Fibroblast of upper back skin (primary cell): ENCODE measurements at regions not wholly inside any gene's neighbourhood (a gene's known extent, or its start where the extent isn't known, plus 50 kb on each side); places are given as distances from the start of the nearest gene placed in this dataset.
"Not testable (repeated sequence)": the region's sequence is repeated elsewhere in the genome, so short reads cannot be mapped to it uniquely, and the experiment has no call there.

Source experiments
- DNase-seq: peaks from one replicate; pipeline ENCODE4 v3.0.0-alpha.2; 2013

- DNase-seq = peak; percentile 88
Observed at GRCh38 chr10:61262486-61263261, 190.5 kb downstream of the TMEM26 start.

- no peak for DNase-seq
Observed at GRCh38 chr10:61257956-61258496, 195.2 kb downstream of the TMEM26 start.

GRCh38 chr10:61257136-61257535, 196.0 kb downstream of the TMEM26 start:
- DNase-seq = no peak

- peak; percentile 7 for DNase-seq
Observed at GRCh38 chr10:61252326-61252725, 200.9 kb downstream of the TMEM26 start.

GRCh38 chr10:61251089-61251488, 202.1 kb downstream of the TMEM26 start:
- no peak for DNase-seq

- no peak for DNase-seq
Observed at GRCh38 chr10:61250131-61250530, 203.1 kb downstream of the TMEM26 start.

- DNase-seq = peak; percentile 6
Observed at GRCh38 chr10:61248013-61248412, 205.2 kb downstream of the TMEM26 start.

- DNase-seq = no peak
Observed at GRCh38 chr10:61244261-61244775, 208.9 kb downstream of the TMEM26 start.

- DNase-seq = no peak
Observed at GRCh38 chr10:61232780-61233179, 220.4 kb downstream of the TMEM26 start.

- no peak for DNase-seq
Observed at GRCh38 chr10:61225939-61226338, 227.2 kb downstream of the TMEM26 start.

GRCh38 chr10:61223576-61223975, 229.6 kb downstream of the TMEM26 start:
- DNase-seq = no peak

- DNase-seq = no peak
Observed at GRCh38 chr10:61219696-61220095, 233.5 kb downstream of the TMEM26 start.

GRCh38 chr10:61217851-61218565, 235.2 kb downstream of the TMEM26 start:
- no peak for DNase-seq

GRCh38 chr10:61215246-61215645, 237.9 kb downstream of the TMEM26 start:
- no peak for DNase-seq

- DNase-seq = no peak
Observed at GRCh38 chr10:61211468-61211867, 241.7 kb downstream of the TMEM26 start.

GRCh38 chr10:61197057-61197456, 253.1 kb upstream of the RHOBTB1 start:
- peak; percentile 6 for DNase-seq

- DNase-seq = no peak
Observed at GRCh38 chr10:61195211-61195610, 251.2 kb upstream of the RHOBTB1 start.

GRCh38 chr10:61192589-61192988, 248.6 kb upstream of the RHOBTB1 start:
- DNase-seq = not testable (repeated sequence)

- DNase-seq = no peak
Observed at GRCh38 chr10:61192042-61192441, 248.1 kb upstream of the RHOBTB1 start.

GRCh38 chr10:61189912-61190311, 245.9 kb upstream of the RHOBTB1 start:
- DNase-seq = no peak

- DNase-seq = no peak
Observed at GRCh38 chr10:61188691-61189090, 244.7 kb upstream of the RHOBTB1 start.

GRCh38 chr10:61188101-61188500, 244.1 kb upstream of the RHOBTB1 start:
- DNase-seq = no peak

GRCh38 chr10:61187601-61188000, 243.6 kb upstream of the RHOBTB1 start:
- no peak for DNase-seq

- no peak for DNase-seq
Observed at GRCh38 chr10:61186408-61186807, 242.4 kb upstream of the RHOBTB1 start.
